Liver (tissue), 8 donors: ENCODE measurements at regions not wholly inside any gene's neighbourhood (a gene's known extent, or its start where the extent isn't known, plus 50 kb on each side); places are given as distances from the start of the nearest gene placed in this dataset.

Source experiments
- DNase-seq: peaks from one replicate; pipeline ENCODE4 v3.0.0-alpha.2; 2017; ENCODE audit warnings: low spot score
- H3K27ac ChIP-seq, 2 donors: one replicate each; pipeline ENCODE4 v1.7.0; 2013; ENCODE audit warnings: inconsistent platforms in 2 of 2, low read length in 2 of 2, control low read depth in 1 of 2, low read depth in 1 of 2, mild to moderate bottlenecking in 1 of 2
- H3K27me3 ChIP-seq, 4 donors: one replicate each; pipeline versions ENCODE4 v1.6.1 to v1.7.0; 2013; ENCODE audit warnings: low read length in 3 of 4, inconsistent platforms in 1 of 4, mild to moderate bottlenecking in 1 of 4, moderate library complexity in 1 of 4; ENCODE audit not compliant: control insufficient read depth in 4 of 4, insufficient read depth in 4 of 4
- H3K36me3 ChIP-seq, 4 donors: one replicate each; pipeline versions ENCODE4 v1.6.1 to v1.7.0; 2013; ENCODE audit warnings: low read length in 3 of 4, mild to moderate bottlenecking in 3 of 4, low read depth in 1 of 4, moderate library complexity in 1 of 4; ENCODE audit not compliant: control insufficient read depth in 4 of 4, insufficient read depth in 3 of 4
- H3K4me1 ChIP-seq, 4 donors: one replicate each; pipeline versions ENCODE4 v1.6.1 to v1.7.0; 2013; ENCODE audit warnings: low read length in 3 of 4, mild to moderate bottlenecking in 3 of 4, moderate library complexity in 1 of 4; ENCODE audit not compliant: control insufficient read depth in 4 of 4, insufficient read depth in 4 of 4
- H3K4me3 ChIP-seq, 3 donors: one replicate each; pipeline versions ENCODE4 v1.6.1 to v1.7.0; 2013; ENCODE audit warnings: low read length in 3 of 3, control low read depth in 1 of 3, low read depth in 1 of 3, mild to moderate bottlenecking in 1 of 3
- H3K9ac ChIP-seq, 2 donors: one replicate each; pipeline ENCODE4 v1.7.0; 2013; ENCODE audit warnings: low read length in 2 of 2, mild to moderate bottlenecking in 2 of 2, moderate library complexity in 2 of 2, control low read depth in 1 of 2, low read depth in 1 of 2
- H3K9me3 ChIP-seq, 4 donors: one replicate each; pipeline versions ENCODE4 v1.6.1 to v1.7.0; 2013; ENCODE audit warnings: low read length in 3 of 4; ENCODE audit not compliant: control insufficient read depth in 4 of 4
- EGR1 ChIP-seq, 2 donors: IDR thresholded peaks; 2 replicates each; pipeline ENCODE4 v1.6.1; 2016 to 2018; ENCODE audit warnings: antibody characterized with exemption in 2 of 2, low read depth in 2 of 2
- FOXA1 ChIP-seq: IDR thresholded peaks from 2 replicates; pipeline ENCODE4 v1.6.1; 2016; ENCODE audit warnings: antibody characterized with exemption
- FOXA2 ChIP-seq: IDR thresholded peaks from 2 replicates; pipeline ENCODE4 v1.6.1; 2016; ENCODE audit warnings: antibody characterized with exemption
- HNF4A ChIP-seq, 2 donors: conservative IDR thresholded peaks; 2 replicates each; pipeline ENCODE4 v1.6.1; 2016; ENCODE audit warnings: antibody characterized with exemption in 2 of 2, mild to moderate bottlenecking in 2 of 2
- HNF4G ChIP-seq: IDR thresholded peaks from 2 replicates; pipeline ENCODE4 v1.6.1; 2016; ENCODE audit warnings: antibody characterized with exemption
- JUND ChIP-seq, 2 donors: IDR thresholded peaks; 2 replicates each; pipeline ENCODE4 v1.6.1; 2016; ENCODE audit warnings: antibody characterized with exemption in 2 of 2
- NR2F2 ChIP-seq: IDR thresholded peaks from 2 replicates; pipeline ENCODE4 v1.6.1; 2016; ENCODE audit warnings: antibody characterized with exemption
- RAD21 ChIP-seq, 2 donors: IDR thresholded peaks; 2 replicates each; pipeline ENCODE4 v1.6.1; 2016; ENCODE audit warnings: antibody characterized with exemption in 2 of 2, mild to moderate bottlenecking in 2 of 2
- REST ChIP-seq: IDR thresholded peaks from 2 replicates; pipeline ENCODE4 v1.6.1; 2016; ENCODE audit warnings: antibody characterized with exemption, mild to moderate bottlenecking
- SP1 ChIP-seq: IDR thresholded peaks from 2 replicates; pipeline ENCODE4 v1.6.1; 2018; ENCODE audit warnings: antibody characterized with exemption, mild to moderate bottlenecking
- whole genome bisulfite sequencing: extraction: QIAGEN DNeasy Blood & Tissue Kit; methylation state at CpG from one replicate; pipeline ENCODE4 v1.1.7; 2013; 5-methylcytosine and 5-hydroxymethylcytosine counted together
- TF ChIP-seq, protein P1 (sequence below): IDR thresholded peaks from 2 replicates; pipeline ENCODE4 v1.6.1; 2016; ENCODE audit warnings: antibody characterized with exemption
- TF ChIP-seq, protein P2 (sequence below): fragments of 150-350 bp; IDR thresholded peaks from 2 replicates; pipeline ENCODE4 v1.5.1; 2017; ENCODE audit warnings: improper control_type of control experiment, low read depth, low read length; ENCODE audit not compliant: missing input control
- TF ChIP-seq, protein P3 (sequence below): IDR thresholded peaks from 2 replicates; pipeline ENCODE4 v1.6.1; 2016; ENCODE audit warnings: antibody characterized with exemption
- donor health status: healthy.
- donor health status: healthy.
- donor health status: healthy.
- donor health status: healthy.
- donor health status: healthy.

DNA sequence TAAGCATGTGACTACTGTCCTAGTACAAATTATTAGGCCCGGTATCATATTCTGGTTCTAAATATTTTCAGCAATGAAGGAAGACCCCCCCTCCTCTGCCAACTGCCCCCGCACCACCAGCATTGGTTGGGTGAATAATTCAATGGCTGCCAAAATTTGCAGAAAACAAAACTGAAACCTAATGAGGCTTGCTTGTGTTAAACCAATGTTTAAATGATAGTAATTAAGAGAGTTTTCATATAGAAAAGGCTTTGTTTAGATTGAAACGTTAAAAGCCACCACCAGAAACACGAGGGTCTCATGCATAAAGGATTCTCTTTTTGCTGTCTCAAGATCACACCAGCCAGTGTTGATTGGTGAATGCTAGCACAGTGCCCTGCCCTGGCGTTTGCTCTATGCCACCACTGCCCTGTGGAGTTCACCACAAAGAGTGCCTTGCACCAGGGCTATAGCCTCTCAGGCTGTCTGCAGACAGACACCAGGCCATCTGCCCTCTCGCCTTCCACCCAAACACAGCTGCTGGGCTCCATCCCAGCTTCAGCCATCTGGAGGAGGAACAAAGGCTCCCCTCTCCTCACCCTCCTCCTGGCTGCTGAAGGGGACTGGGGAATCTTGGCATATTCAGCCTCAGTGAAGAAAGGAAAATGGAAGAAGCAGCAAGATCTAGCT is 200.3 kb upstream of the PFN2 start:
- no peak for DNase-seq
- Histone ChIP-seq H3K4me1 (no peaks in the 10 kb centered on the region), H3K9ac (no peak overlapping the region), H3K27ac (no peak overlapping the region), H3K27me3 (no peaks in the 10 kb centered on the region), H3K9me3 (no peaks in the 10 kb centered on the region), H3K36me3 (no peaks in the 10 kb centered on the region), H3K4me3 (no peak overlapping the region)
- TF ChIP-seq NR2F2 (no peak), FOXA1 (no peak), SP1 (no peak), RAD21 (IDR thresholded peaks at IDR 0.05) (no peak), FOXA2 (no peak), HNF4A (conservative IDR thresholded peaks at IDR 0.05) (no peak), HNF4G (no peak), JUND (IDR thresholded peaks at IDR 0.05) (no peak)
- TF ChIP-seq, protein P1, sequence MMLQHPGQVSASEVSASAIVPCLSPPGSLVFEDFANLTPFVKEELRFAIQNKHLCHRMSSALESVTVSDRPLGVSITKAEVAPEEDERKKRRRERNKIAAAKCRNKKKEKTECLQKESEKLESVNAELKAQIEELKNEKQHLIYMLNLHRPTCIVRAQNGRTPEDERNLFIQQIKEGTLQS, result no peak
- TF ChIP-seq, protein P2, sequence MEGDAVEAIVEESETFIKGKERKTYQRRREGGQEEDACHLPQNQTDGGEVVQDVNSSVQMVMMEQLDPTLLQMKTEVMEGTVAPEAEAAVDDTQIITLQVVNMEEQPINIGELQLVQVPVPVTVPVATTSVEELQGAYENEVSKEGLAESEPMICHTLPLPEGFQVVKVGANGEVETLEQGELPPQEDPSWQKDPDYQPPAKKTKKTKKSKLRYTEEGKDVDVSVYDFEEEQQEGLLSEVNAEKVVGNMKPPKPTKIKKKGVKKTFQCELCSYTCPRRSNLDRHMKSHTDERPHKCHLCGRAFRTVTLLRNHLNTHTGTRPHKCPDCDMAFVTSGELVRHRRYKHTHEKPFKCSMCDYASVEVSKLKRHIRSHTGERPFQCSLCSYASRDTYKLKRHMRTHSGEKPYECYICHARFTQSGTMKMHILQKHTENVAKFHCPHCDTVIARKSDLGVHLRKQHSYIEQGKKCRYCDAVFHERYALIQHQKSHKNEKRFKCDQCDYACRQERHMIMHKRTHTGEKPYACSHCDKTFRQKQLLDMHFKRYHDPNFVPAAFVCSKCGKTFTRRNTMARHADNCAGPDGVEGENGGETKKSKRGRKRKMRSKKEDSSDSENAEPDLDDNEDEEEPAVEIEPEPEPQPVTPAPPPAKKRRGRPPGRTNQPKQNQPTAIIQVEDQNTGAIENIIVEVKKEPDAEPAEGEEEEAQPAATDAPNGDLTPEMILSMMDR, result no peak
- 73% methylated on average over 6 of the region's 6 CpGs for WGBS

- H3K9me3 ChIP-seq, result no peaks in the 10 kb centered on the region
These were observed 198.7 kb upstream of the PFN2 start for GRCh38 chr3:150169330-150169940.

GRCh38 chr3:150168698-150169097 is 198.0 kb upstream of the PFN2 start:
- DNase-seq, result peak; percentile 49
- no peaks in the 10 kb centered on the region for H3K27me3 ChIP-seq
- no peaks in the 10 kb centered on the region for H3K9me3 ChIP-seq
- H3K4me1 ChIP-seq, result no peaks in the 10 kb centered on the region
- H3K36me3 ChIP-seq, result no peaks in the 10 kb centered on the region
- 20% methylated on average over 2 of the region's 2 CpGs for WGBS
- no peak overlapping the region for H3K9ac ChIP-seq
- H3K4me3 ChIP-seq, result no peak overlapping the region
- H3K27ac ChIP-seq, result no peak overlapping the region
- TF ChIP-seq REST, result no peak
- TF ChIP-seq EGR1 (IDR thresholded peaks at IDR 0.05; ENCODE audit: low read depth in 2 of 2), result no peak
- no peak for TF ChIP-seq SP1
- no peak for TF ChIP-seq JUND (IDR thresholded peaks at IDR 0.05)

More at GRCh38 chr3:150169330-150169940, 198.7 kb upstream of the PFN2 start:
- TF ChIP-seq, protein P3, sequence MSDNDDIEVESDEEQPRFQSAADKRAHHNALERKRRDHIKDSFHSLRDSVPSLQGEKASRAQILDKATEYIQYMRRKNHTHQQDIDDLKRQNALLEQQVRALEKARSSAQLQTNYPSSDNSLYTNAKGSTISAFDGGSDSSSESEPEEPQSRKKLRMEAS, result no peak
- TF ChIP-seq SP1, result no peak
- Histone ChIP-seq H3K36me3 (no peaks in the 10 kb centered on the region), H3K27me3 (no peaks in the 10 kb centered on the region), H3K9ac (no peak overlapping the region), H3K27ac (no peak overlapping the region), H3K4me1 (no peaks in the 10 kb centered on the region), H3K4me3 (no peak overlapping the region)
- WGBS, result 77% methylated on average over 5 of the region's 5 CpGs
- DNase-seq, result no peak
